Stomach (tissue), 4 donors: ENCODE measurements at regions not wholly inside any gene's neighbourhood (a gene's known extent, or its start where the extent isn't known, plus 50 kb on each side); places are given as distances from the start of the nearest gene placed in this dataset.
A peak's percentile ranks its signal among the peaks of the same experiment; 100 is the strongest.

Experiments
- CTCF ChIP-seq, 7 experiments: fragments of 450-650 bp in 4 of 7; fragments of 200-600 bp in 3 of 7; sonication (generic) in 3 of 7; IDR thresholded peaks; one replicate each; pipeline ENCODE4 v1.5.1; 2016 to 2019; ENCODE audit warnings: antibody characterized with exemption in 7 of 7, control low read depth in 2 of 7, mild to moderate bottlenecking in 1 of 7
- EP300 ChIP-seq: sonication (generic); formaldehyde crosslinking; IDR thresholded peaks from one replicate; pipeline ENCODE4 v1.6.1; 2017; ENCODE audit warnings: antibody characterized with exemption
- POLR2A ChIP-seq, 4 donors: fragments of 450-650 bp; IDR thresholded peaks; one replicate each; pipeline ENCODE4 v1.6.1; 2016; ENCODE audit warnings: antibody characterized with exemption in 4 of 4, control low read depth in 2 of 4, mild to moderate bottlenecking in 1 of 4, moderate library complexity in 1 of 4

GRCh38 chr17:412211-413015, 59.8 kb upstream of the RPH3AL start:
- peak in 5 of 7 experiments; percentile 50 to 76 (median 67) for TF ChIP-seq CTCF (IDR thresholded peaks at IDR 0.05)
- no peak for TF ChIP-seq POLR2A (IDR thresholded peaks at IDR 0.05)
- TF ChIP-seq EP300: no peak
